ENCODE measurements at regions not wholly inside any gene's neighbourhood (a gene's known extent, or its start where the extent isn't known, plus 50 kb on each side); places are given as distances from the start of the nearest gene placed in this dataset.

- POLR2A ChIA-PET, result no interaction called here
- Histone ChIP-seq H3K4me2 (ENCODE audit: insufficient read depth, low read length) (no peak overlapping the region), H3K27ac (ENCODE audit: insufficient read depth, low read depth, low read length) (no peak overlapping the region), H3K36me3 (ENCODE audit: control insufficient read depth in 2 of 2, extremely low read depth in 1 of 2, insufficient read depth in 2 of 2, low read length in 2 of 2) (no peaks in the 10 kb centered on the region), H3K9me3 (replicated peaks; ENCODE audit: control insufficient read depth, insufficient read depth, low read length) (no peaks in the 10 kb centered on the region), H3K9ac (replicated peaks; ENCODE audit: extremely low read depth, insufficient read depth, low read length) (no peak overlapping the region), H2AFZ (ENCODE audit: low read depth, low read length) (no peak overlapping the region), H3K79me2 (ENCODE audit: control insufficient read depth, insufficient read depth, low read length) (no peaks in the 10 kb centered on the region), H3K4me1 (ENCODE audit: control insufficient read depth, extremely low read depth, insufficient read depth, low read length) (no peaks in the 10 kb centered on the region), H3K9me1 (replicated peaks; ENCODE audit: control insufficient read depth, extremely low read depth, insufficient read depth, low read length) (no peaks in the 10 kb centered on the region), H4K20me1 (replicated peaks; ENCODE audit: control insufficient read depth, extremely low read depth, insufficient read depth, low read length) (no peaks in the 10 kb centered on the region), H3K4me3 (replicated peaks in 1 of 3; ENCODE audit: insufficient read depth in 1 of 3, low read depth in 1 of 3, low read length in 3 of 3) (no peak overlapping the region), H3K27me3 (ENCODE audit: control insufficient read depth in 2 of 2, insufficient read depth in 2 of 2, low read length in 2 of 2) (no peaks in the 10 kb centered on the region)
- dilution Hi-C loops (cut with MboI; ENCODE audit: extremely low pct_ligation_motif_present, low sequenced_read_pairs), result no loop called here
- FAIRE-seq (no peak), DNase-seq (ENCODE audit: low read depth, low spot score) (no peak)
- BruUV-seq (replicated peaks), result no TSS peak
- CTCF ChIA-PET, result interaction anchor here (1.4 kb wide), 1 partner anchor 12 kb away, joined by 5 read pairs; no protein-coding TSS in a partner anchor
- intact Hi-C loops (cut with micrococcal nuclease), result no loop called here
- TF ChIP-seq, protein P1, sequence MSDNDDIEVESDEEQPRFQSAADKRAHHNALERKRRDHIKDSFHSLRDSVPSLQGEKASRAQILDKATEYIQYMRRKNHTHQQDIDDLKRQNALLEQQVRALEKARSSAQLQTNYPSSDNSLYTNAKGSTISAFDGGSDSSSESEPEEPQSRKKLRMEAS (IDR thresholded peaks at IDR 0.05; ENCODE audit: insufficient read depth, insufficient read length), result no peak
- TF ChIP-seq POLR2A (IDR thresholded peaks at IDR 0.05; ENCODE audit: low read depth, low read length) (no peak), GATA2 (IDR thresholded peaks at IDR 0.05; ENCODE audit: insufficient read depth, insufficient read length, low read depth, low read length) (no peak), EZH2 (IDR thresholded peaks at IDR 0.05; ENCODE audit: borderline replicate concordance, low read depth, low read length, severe bottlenecking) (no peak), POLR2AphosphoS5 (IDR thresholded peaks at IDR 0.05; ENCODE audit: insufficient read depth, low read depth, low read length) (no peak), JUN (IDR thresholded peaks at IDR 0.05; ENCODE audit: borderline replicate concordance, insufficient read depth, insufficient read length, low read depth) (no peak), MYC (IDR thresholded peaks at IDR 0.05; ENCODE audit: low read depth, low read length) (no peak), FOS (IDR thresholded peaks at IDR 0.05; ENCODE audit: borderline replicate concordance, insufficient read depth, low read length) (no peak)
- TF ChIP-seq, protein P2, sequence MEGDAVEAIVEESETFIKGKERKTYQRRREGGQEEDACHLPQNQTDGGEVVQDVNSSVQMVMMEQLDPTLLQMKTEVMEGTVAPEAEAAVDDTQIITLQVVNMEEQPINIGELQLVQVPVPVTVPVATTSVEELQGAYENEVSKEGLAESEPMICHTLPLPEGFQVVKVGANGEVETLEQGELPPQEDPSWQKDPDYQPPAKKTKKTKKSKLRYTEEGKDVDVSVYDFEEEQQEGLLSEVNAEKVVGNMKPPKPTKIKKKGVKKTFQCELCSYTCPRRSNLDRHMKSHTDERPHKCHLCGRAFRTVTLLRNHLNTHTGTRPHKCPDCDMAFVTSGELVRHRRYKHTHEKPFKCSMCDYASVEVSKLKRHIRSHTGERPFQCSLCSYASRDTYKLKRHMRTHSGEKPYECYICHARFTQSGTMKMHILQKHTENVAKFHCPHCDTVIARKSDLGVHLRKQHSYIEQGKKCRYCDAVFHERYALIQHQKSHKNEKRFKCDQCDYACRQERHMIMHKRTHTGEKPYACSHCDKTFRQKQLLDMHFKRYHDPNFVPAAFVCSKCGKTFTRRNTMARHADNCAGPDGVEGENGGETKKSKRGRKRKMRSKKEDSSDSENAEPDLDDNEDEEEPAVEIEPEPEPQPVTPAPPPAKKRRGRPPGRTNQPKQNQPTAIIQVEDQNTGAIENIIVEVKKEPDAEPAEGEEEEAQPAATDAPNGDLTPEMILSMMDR (IDR thresholded peaks at IDR 0.05; ENCODE audit: extremely low read depth in 1 of 2, insufficient read depth in 1 of 2, low read depth in 1 of 2, low read length in 2 of 2), result no peak
These were observed 70.8 kb downstream of the RWDD4 start for GRCh38 chr4:183588169-183588675.
